ENCODE measurements at regions not wholly inside any gene's neighbourhood (a gene's known extent, or its start where the extent isn't known, plus 50 kb on each side); places are given as distances from the start of the nearest gene placed in this dataset.

DNA sequence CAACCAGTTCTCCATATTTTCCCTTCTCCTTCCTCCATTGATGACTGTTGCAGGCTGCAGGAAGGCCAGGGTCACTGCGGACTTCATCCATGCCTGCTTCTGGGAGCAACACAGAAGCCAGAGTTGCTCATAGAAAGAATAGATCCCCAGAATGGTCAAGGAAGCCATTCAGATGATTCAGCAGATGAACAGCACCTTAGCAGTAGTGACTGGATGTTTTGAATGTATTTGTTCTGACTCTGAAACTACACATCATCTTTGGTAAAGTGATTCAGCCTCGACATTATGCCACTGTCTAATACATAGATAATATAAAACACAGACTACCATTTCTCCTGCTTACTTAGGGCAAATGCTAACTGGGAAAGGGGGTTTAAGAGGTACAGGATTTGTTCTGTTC, 411.6 kb downstream of the RND3 start:
- Histone ChIP-seq H3K27me3 (replicated peaks in 1 of 7) (no peaks in the 10 kb centered on the region), H3K4me3 (no peak overlapping the region), H3K9me3 (no peaks in the 10 kb centered on the region), H3K36me3 (no peaks in the 10 kb centered on the region), H3K27ac (no peak overlapping the region), H3K4me1 (no peaks in the 10 kb centered on the region)
- WGBS, 5 donors = 77 to 88% (median 79%) methylated on average over 2 of the region's 2 CpGs
- DNase-seq = no peak
- no peak for TF ChIP-seq POLR2AphosphoS5 (IDR thresholded peaks at IDR 0.05)
- TF ChIP-seq, protein P1, sequence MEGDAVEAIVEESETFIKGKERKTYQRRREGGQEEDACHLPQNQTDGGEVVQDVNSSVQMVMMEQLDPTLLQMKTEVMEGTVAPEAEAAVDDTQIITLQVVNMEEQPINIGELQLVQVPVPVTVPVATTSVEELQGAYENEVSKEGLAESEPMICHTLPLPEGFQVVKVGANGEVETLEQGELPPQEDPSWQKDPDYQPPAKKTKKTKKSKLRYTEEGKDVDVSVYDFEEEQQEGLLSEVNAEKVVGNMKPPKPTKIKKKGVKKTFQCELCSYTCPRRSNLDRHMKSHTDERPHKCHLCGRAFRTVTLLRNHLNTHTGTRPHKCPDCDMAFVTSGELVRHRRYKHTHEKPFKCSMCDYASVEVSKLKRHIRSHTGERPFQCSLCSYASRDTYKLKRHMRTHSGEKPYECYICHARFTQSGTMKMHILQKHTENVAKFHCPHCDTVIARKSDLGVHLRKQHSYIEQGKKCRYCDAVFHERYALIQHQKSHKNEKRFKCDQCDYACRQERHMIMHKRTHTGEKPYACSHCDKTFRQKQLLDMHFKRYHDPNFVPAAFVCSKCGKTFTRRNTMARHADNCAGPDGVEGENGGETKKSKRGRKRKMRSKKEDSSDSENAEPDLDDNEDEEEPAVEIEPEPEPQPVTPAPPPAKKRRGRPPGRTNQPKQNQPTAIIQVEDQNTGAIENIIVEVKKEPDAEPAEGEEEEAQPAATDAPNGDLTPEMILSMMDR (IDR thresholded peaks at IDR 0.05 in 8 of 11, conservative IDR thresholded peaks at IDR 0.05 in 3 of 11) = no peak
- TF ChIP-seq POLR2A (IDR thresholded peaks at IDR 0.05) = no peak
- intact Hi-C loops (cut with DNase I; ENCODE audit: low total_unique reads) = no loop called here

DNA sequence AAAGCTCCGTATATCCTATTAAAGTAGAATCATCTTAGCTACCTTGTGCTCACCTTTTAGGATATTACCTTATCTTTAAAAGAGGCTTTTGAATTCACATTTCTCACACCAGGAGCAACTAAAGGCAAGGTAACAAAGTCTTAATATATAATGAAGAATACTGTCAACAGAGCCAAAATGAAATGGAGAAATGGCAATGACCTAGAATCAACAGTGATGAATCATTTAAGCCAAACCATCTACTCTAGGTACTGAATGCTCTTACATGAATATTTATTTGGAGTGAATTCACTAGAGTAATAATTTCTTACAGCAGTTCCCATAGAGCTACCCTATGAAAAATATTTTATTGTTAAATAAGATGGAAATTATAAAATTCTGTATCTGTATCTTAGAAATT, 421.0 kb downstream of the RND3 start:
- Histone ChIP-seq H3K27ac (no peak overlapping the region), H3K36me3 (no peaks in the 10 kb centered on the region), H3K27me3 (replicated peaks in 1 of 7) (no peaks in the 10 kb centered on the region), H3K4me1 (no peaks in the 10 kb centered on the region), H3K9me3 (peaks cover 0 to 6% (median 0%) of the 10 kb centered on the region in 8 donors), H3K4me3 (no peak overlapping the region)
- intact Hi-C loops (cut with DNase I; ENCODE audit: low total_unique reads) = no loop called here
- DNase-seq = no peak
- 75 to 97% (median 85%) methylated on average over 1 of the region's 1 CpG for WGBS, 5 donors
- no peak for TF ChIP-seq POLR2A (IDR thresholded peaks at IDR 0.05)
- TF ChIP-seq POLR2AphosphoS5 (IDR thresholded peaks at IDR 0.05) = no peak
- TF ChIP-seq, protein P1 (IDR thresholded peaks at IDR 0.05 in 8 of 11, conservative IDR thresholded peaks at IDR 0.05 in 3 of 11) = no peak

DNA sequence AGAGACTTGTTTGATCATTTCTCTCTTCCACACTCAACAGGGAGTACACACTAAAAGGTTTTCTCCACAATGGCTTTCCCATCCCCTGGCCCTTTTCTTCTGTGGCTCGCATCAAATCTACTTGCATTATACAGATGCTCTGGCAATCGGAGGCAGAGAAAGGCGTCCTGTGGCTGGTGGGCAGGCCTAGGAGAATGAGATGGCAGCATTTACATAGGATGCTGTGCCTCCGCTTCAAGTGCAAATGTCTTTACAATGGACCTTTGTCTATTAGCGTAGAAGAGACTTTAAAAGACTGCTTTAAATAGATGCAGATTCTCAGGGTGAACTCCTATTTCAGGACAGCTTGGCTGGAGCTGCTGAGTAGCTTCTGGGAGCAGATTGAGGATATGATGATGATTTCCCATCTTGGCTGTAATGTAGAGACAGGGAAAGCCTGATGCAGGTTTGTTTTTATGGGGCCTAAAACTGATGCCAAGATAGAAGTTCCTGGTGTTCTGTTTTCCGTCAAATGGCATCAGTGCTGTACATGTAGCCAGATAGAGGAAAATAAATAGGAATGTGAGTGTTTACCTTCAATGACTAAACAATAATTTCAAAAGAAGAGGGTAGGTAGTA, 423.4 kb downstream of the RND3 start:
- no peaks in the 10 kb centered on the region for H3K9me3 ChIP-seq
- 82 to 92% (median 87%) methylated on average over 6 of the region's 6 CpGs for WGBS, 5 donors
- TF ChIP-seq, protein P1 (IDR thresholded peaks at IDR 0.05 in 8 of 11, conservative IDR thresholded peaks at IDR 0.05 in 3 of 11) = no peak
- TF ChIP-seq POLR2A (IDR thresholded peaks at IDR 0.05) = no peak
- no peak for TF ChIP-seq POLR2AphosphoS5 (IDR thresholded peaks at IDR 0.05)
- no peak overlapping the region for H3K4me3 ChIP-seq
- no peaks in the 10 kb centered on the region for H3K4me1 ChIP-seq
- DNase-seq = no peak
- H3K36me3 ChIP-seq = no peaks in the 10 kb centered on the region
- no peaks in the 10 kb centered on the region for H3K27me3 ChIP-seq (replicated peaks in 1 of 7)
- H3K27ac ChIP-seq = peak overlapping the region in 1 of 8 donors; percentile 9
- intact Hi-C loops (cut with DNase I; ENCODE audit: low total_unique reads) = no loop called here

DNA sequence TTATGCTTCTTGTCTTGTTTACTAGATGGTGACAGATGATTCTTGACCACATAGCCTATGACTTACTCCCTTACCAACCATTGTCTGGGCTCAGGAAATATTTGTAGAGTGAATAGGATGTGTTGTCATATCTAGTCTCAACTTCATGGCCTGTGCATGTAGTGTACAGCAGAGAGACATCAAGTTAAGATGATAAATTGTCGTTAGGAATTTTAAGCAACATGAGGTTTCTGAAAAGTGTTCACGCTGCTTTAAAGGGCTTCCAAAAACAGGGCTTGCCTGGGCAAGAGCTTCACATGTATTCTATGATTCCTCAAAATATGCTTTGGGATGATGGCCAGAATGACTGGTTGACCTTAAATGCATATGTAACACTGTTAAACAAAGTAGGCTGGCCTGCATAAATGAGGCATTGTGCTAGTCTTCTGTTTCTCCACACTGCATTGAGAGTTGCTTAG, 424.0 kb downstream of the RND3 start:
- H3K27me3 ChIP-seq (replicated peaks in 1 of 7) = no peaks in the 10 kb centered on the region
- H3K4me3 ChIP-seq = no peak overlapping the region
- DNase-seq = no peak
- H3K36me3 ChIP-seq = no peaks in the 10 kb centered on the region
- 78 to 88% (median 82%) methylated on average over 2 of the region's 2 CpGs for WGBS, 5 donors
- intact Hi-C loops (cut with DNase I; ENCODE audit: low total_unique reads) = no loop called here
- peak overlapping the region in 1 of 8 donors; percentile 9 for H3K27ac ChIP-seq
- H3K9me3 ChIP-seq = no peaks in the 10 kb centered on the region
- TF ChIP-seq POLR2AphosphoS5 (IDR thresholded peaks at IDR 0.05) = no peak
- TF ChIP-seq, protein P1 (IDR thresholded peaks at IDR 0.05 in 8 of 11, conservative IDR thresholded peaks at IDR 0.05 in 3 of 11) = no peak
- no peak for TF ChIP-seq POLR2A (IDR thresholded peaks at IDR 0.05)
- no peaks in the 10 kb centered on the region for H3K4me1 ChIP-seq

All from spleen (tissue), 11 donors.